HL-60 (cell line): ENCODE measurements at regions not wholly inside any gene's neighbourhood (a gene's known extent, or its start where the extent isn't known, plus 50 kb on each side); places are given as distances from the start of the nearest gene placed in this dataset.

Source experiments
- DNase-seq, 2 experiments: peaks; one replicate each; pipeline ENCODE4 v3.0.0-alpha.2; 2010 to 2020; ENCODE audit warnings: low read depth in 1 of 2, low spot score in 1 of 2
- H3K27ac ChIP-seq: fragments of 250-450 bp; sonication (Bioruptor Pico); replicated peaks from 2 replicates; pipeline ENCODE4 v1.5.1; 2020; ENCODE audit warnings: mild to moderate bottlenecking, moderate library complexity
- H3K27me3 ChIP-seq: fragments of 250-450 bp; sonication (Bioruptor Pico); 2 replicates; pipeline ENCODE4 v1.5.1; 2021; ENCODE audit warnings: mild to moderate bottlenecking, moderate library complexity; ENCODE audit not compliant: insufficient read depth, poor library complexity, severe bottlenecking
- H3K4me3 ChIP-seq: replicated peaks from 2 replicates; pipeline ENCODE4 v1.5.1; 2011; ENCODE audit warnings: mild to moderate bottlenecking, control low read depth, low read length; ENCODE audit not compliant: insufficient read depth
- GABPA ChIP-seq: IDR thresholded peaks from 2 replicates; pipeline ENCODE4 v1.6.1; 2012; ENCODE audit warnings: low read depth
- POLR2AphosphoS5 ChIP-seq: IDR thresholded peaks from 2 replicates; pipeline ENCODE4 v1.6.1; 2012; ENCODE audit warnings: low read depth
- REST ChIP-seq: IDR thresholded peaks from 2 replicates; pipeline ENCODE4 v1.6.1; 2012; ENCODE audit warnings: low read depth; ENCODE audit not compliant: insufficient replicate concordance
- SPI1 ChIP-seq: IDR thresholded peaks from 2 replicates; pipeline ENCODE4 v1.6.1; 2012; ENCODE audit warnings: low read depth, mild to moderate bottlenecking, borderline replicate concordance
- TF ChIP-seq, protein P1 (sequence below): IDR thresholded peaks from one replicate; pipeline ENCODE4 v1.5.1; 2011; ENCODE audit warnings: low read length, control low read depth, inconsistent platforms; ENCODE audit not compliant: insufficient read depth

GRCh38 chr1:239044829-239045228, 341.5 kb upstream of the CHRM3 start:
- Histone ChIP-seq H3K4me3 (no peak overlapping the region), H3K27me3 (no peaks in the 10 kb centered on the region), H3K27ac (no peak overlapping the region)
- no peak for DNase-seq
- TF ChIP-seq SPI1 = no peak
- no peak for TF ChIP-seq REST
- TF ChIP-seq, protein P1, sequence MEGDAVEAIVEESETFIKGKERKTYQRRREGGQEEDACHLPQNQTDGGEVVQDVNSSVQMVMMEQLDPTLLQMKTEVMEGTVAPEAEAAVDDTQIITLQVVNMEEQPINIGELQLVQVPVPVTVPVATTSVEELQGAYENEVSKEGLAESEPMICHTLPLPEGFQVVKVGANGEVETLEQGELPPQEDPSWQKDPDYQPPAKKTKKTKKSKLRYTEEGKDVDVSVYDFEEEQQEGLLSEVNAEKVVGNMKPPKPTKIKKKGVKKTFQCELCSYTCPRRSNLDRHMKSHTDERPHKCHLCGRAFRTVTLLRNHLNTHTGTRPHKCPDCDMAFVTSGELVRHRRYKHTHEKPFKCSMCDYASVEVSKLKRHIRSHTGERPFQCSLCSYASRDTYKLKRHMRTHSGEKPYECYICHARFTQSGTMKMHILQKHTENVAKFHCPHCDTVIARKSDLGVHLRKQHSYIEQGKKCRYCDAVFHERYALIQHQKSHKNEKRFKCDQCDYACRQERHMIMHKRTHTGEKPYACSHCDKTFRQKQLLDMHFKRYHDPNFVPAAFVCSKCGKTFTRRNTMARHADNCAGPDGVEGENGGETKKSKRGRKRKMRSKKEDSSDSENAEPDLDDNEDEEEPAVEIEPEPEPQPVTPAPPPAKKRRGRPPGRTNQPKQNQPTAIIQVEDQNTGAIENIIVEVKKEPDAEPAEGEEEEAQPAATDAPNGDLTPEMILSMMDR = no peak
- no peak for TF ChIP-seq POLR2AphosphoS5
- no peak for TF ChIP-seq GABPA

DNA sequence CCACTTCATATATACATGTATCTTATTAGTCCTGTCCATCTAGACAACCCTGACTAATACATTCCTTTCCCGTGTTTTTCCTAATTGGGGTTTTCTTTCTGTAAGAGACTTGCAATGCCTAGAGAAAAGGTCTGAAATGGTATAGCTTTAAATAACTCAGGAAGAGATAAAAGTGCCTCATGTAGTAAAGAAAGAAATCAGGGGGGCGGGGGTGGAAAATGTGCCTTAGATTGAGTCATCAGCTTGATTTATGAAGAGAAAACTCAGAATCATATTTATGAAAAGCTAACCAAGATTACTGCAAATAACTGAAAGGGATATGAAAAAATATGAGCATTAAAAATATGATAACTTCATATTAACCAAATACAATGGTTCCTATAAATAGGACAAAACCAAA, 345.8 kb upstream of the CHRM3 start:
- H3K27ac ChIP-seq = no peak overlapping the region
- H3K4me3 ChIP-seq = no peak overlapping the region
- H3K27me3 ChIP-seq = no peaks in the 10 kb centered on the region
- TF ChIP-seq, protein P1 = no peak
- no peak for TF ChIP-seq GABPA
- TF ChIP-seq POLR2AphosphoS5 = no peak
- no peak for TF ChIP-seq REST
- TF ChIP-seq SPI1 = no peak
- no peak for DNase-seq

GRCh38 chr1:239031310-239031709, 355.1 kb upstream of the CHRM3 start:
- Histone ChIP-seq H3K4me3 (no peak overlapping the region), H3K27ac (no peak overlapping the region), H3K27me3 (no peaks in the 10 kb centered on the region)
- no peak for DNase-seq
- TF ChIP-seq, protein P1 = no peak
- no peak for TF ChIP-seq POLR2AphosphoS5
- no peak for TF ChIP-seq GABPA
- TF ChIP-seq SPI1 = no peak
- no peak for TF ChIP-seq REST
